NT2/D1 (cell line): ENCODE measurements at regions not wholly inside any gene's neighbourhood (a gene's known extent, or its start where the extent isn't known, plus 50 kb on each side); places are given as distances from the start of the nearest gene placed in this dataset.

Experiments
- DNase-seq: peaks from one replicate; pipeline ENCODE4 v3.0.0-alpha.2; 2011; ENCODE audit warnings: low read depth, low spot score
- H3K27me3 ChIP-seq: 2 replicates; pipeline ENCODE4 v1.6.0; 2011; ENCODE audit warnings: mild to moderate bottlenecking; ENCODE audit not compliant: insufficient read length, insufficient read depth
- H3K36me3 ChIP-seq: 2 replicates; pipeline ENCODE4 v1.6.1; 2011; ENCODE audit warnings: mild to moderate bottlenecking, low read length, mixed read lengths; ENCODE audit not compliant: insufficient read depth, insufficient read length
- H3K4me1 ChIP-seq: 2 replicates; pipeline ENCODE4 v1.5.1; 2011; ENCODE audit not compliant: insufficient read depth, insufficient read length
- H3K4me3 ChIP-seq: 2 replicates; pipeline ENCODE4 v1.5.1; 2011; ENCODE audit warnings: low read depth; ENCODE audit not compliant: insufficient read length
- H3K9ac ChIP-seq: 2 replicates; pipeline ENCODE4 v1.6.0; 2011; ENCODE audit warnings: low read depth; ENCODE audit not compliant: insufficient read length
- H3K9me3 ChIP-seq: 2 replicates; pipeline ENCODE4 v1.5.1; 2011; ENCODE audit warnings: mild to moderate bottlenecking, low read length; ENCODE audit not compliant: insufficient read depth
- SUZ12 ChIP-seq: IDR thresholded peaks from 2 replicates; pipeline ENCODE4 v1.6.1; 2011; ENCODE audit not compliant: insufficient read length, insufficient read depth; ENCODE audit errors: extremely low read depth
- YY1 ChIP-seq: IDR thresholded peaks from 2 replicates; pipeline ENCODE4 v1.6.1; 2011; ENCODE audit not compliant: insufficient read length, insufficient read depth
- ZNF274 ChIP-seq: IDR thresholded peaks from 2 replicates; pipeline ENCODE4 v1.6.1; 2011; ENCODE audit warnings: mild to moderate bottlenecking, low read depth, low read length

DNA sequence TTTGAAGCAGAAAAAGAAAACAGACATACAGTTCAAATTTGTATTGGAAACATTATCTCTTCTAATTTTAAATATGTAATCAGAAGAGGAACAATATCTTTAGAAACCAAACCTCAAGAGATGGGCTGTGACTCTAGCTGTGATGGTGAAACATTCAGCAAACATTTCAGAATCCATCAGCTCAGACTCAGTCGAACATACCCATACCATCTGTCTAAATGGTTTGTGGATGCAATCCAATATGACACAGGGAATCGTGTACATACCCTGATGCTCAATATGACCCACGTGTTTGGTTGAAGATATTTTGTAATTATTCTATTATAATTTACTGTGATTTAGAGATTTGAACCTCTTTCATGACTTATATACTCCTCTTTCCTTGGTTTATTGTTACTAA is 665.2 kb upstream of the CDH8 start:
- DNase-seq, result no peak
- no peaks in the 10 kb centered on the region for H3K27me3 ChIP-seq
- TF ChIP-seq YY1 (no peak), ZNF274 (no peak), SUZ12 (no peak)
- no peaks in the 10 kb centered on the region for H3K4me1 ChIP-seq
- no peaks in the 10 kb centered on the region for H3K36me3 ChIP-seq
- H3K9me3 ChIP-seq, result no peaks in the 10 kb centered on the region
- H3K4me3 ChIP-seq, result no peak overlapping the region
- no peak overlapping the region for H3K9ac ChIP-seq

- TF ChIP-seq YY1, result no peak
- TF ChIP-seq ZNF274, result no peak
- no peak for TF ChIP-seq SUZ12
- no peak overlapping the region for H3K9ac ChIP-seq
- DNase-seq, result no peak
Measured at GRCh38 chr16:62700426-62701294, 664.4 kb upstream of the CDH8 start.

DNA sequence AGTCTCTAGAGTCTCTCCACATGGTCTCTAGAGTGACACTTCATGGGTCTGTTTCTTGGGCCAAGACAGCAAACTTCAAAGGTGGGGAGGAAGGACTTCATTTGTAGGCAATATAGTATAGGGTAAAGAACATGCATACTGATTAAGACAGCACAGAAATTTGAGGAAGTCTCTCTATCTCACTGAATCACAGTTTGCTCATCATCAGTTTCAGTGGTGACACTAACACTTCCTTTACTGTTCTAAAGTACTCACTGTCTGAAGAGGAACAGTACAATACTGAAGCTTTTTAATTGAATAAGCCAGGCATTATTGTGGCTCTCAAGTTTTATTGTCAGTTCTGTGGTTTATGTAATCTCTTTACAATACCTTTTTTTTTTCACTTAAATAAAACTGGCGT is 656.4 kb upstream of the CDH8 start:
- no peak overlapping the region for H3K9ac ChIP-seq
- peaks cover 26% of the 10 kb centered on the region for H3K9me3 ChIP-seq
- no peaks in the 10 kb centered on the region for H3K4me1 ChIP-seq
- DNase-seq, result no peak
- TF ChIP-seq YY1 (no peak), ZNF274 (no peak), SUZ12 (no peak)
- no peaks in the 10 kb centered on the region for H3K27me3 ChIP-seq
- H3K4me3 ChIP-seq, result no peak overlapping the region
- no peaks in the 10 kb centered on the region for H3K36me3 ChIP-seq

More at GRCh38 chr16:62700426-62701294, 664.4 kb upstream of the CDH8 start:
- Histone ChIP-seq H3K4me1 (no peaks in the 10 kb centered on the region), H3K27me3 (no peaks in the 10 kb centered on the region), H3K9me3 (no peaks in the 10 kb centered on the region), H3K4me3 (no peak overlapping the region), H3K36me3 (no peaks in the 10 kb centered on the region)

DNA sequence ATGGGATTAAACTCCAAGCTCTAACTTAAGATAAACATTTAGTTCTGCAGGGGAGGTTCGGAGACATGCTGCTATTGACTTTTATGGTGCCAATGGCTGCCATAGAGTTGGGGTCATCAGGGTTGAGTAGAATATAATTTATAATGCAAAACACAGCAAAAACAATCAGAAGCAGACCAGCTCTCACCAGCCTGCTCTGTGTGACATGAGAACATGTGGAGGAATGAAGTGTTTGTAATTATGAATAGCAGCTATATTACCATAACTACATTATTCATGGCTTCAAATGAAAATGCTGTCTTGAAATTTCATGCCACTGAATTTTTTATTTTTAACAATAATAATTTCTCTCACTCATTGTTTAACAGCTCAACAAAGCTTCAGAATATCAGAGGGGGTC is 645.6 kb upstream of the CDH8 start:
- Histone ChIP-seq H3K4me3 (no peak overlapping the region), H3K9ac (no peak overlapping the region), H3K4me1 (no peaks in the 10 kb centered on the region), H3K27me3 (no peaks in the 10 kb centered on the region), H3K9me3 (peaks cover 57% of the 10 kb centered on the region), H3K36me3 (no peaks in the 10 kb centered on the region)
- TF ChIP-seq YY1 (no peak), ZNF274 (no peak), SUZ12 (no peak)
- no peak for DNase-seq

DNA sequence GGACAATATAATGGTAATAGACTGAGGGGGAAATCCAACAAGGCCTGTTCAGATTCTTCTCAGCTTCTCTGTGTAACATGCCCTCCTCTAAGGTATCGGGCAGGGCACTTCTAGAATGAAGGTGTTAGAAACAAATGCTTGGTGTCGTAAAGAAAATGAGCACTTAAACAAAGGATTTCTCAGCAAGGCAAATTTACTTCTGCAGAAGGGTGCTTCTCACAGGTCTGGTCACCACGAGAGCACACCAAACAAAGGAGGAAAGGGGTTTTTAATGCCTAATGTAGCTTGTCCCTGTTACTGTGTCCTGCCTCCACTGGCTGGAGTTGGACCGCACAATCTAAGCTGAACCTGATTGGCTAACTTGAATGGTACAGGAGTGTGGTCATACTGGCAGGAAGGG is 642.6 kb upstream of the CDH8 start:
- TF ChIP-seq SUZ12, result no peak
- no peak for TF ChIP-seq YY1
- TF ChIP-seq ZNF274, result no peak
- Histone ChIP-seq H3K36me3 (no peaks in the 10 kb centered on the region), H3K27me3 (no peaks in the 10 kb centered on the region), H3K9me3 (peaks cover 52% of the 10 kb centered on the region), H3K9ac (no peak overlapping the region), H3K4me1 (no peaks in the 10 kb centered on the region), H3K4me3 (no peak overlapping the region)
- no peak for DNase-seq

- no peak for TF ChIP-seq SUZ12
- TF ChIP-seq ZNF274, result no peak
- TF ChIP-seq YY1, result no peak
- no peaks in the 10 kb centered on the region for H3K27me3 ChIP-seq
- no peak for DNase-seq
- H3K9ac ChIP-seq, result no peak overlapping the region
- no peaks in the 10 kb centered on the region for H3K36me3 ChIP-seq
- H3K9me3 ChIP-seq, result peaks cover 42% of the 10 kb centered on the region
- H3K4me1 ChIP-seq, result no peaks in the 10 kb centered on the region
- no peak overlapping the region for H3K4me3 ChIP-seq
Measured at GRCh38 chr16:62676306-62676705, 640.1 kb upstream of the CDH8 start.

- Histone ChIP-seq H3K36me3 (no peaks in the 10 kb centered on the region), H3K27me3 (no peaks in the 10 kb centered on the region), H3K4me3 (no peak overlapping the region), H3K9me3 (peaks cover 39% of the 10 kb centered on the region), H3K9ac (no peak overlapping the region), H3K4me1 (no peaks in the 10 kb centered on the region)
- TF ChIP-seq ZNF274 (no peak), SUZ12 (no peak), YY1 (no peak)
- DNase-seq, result peak; percentile 66
Measured at GRCh38 chr16:62665269-62665668, 629.0 kb upstream of the CDH8 start.
